NB4 (cell line): ENCODE measurements at regions not wholly inside any gene's neighbourhood (a gene's known extent, or its start where the extent isn't known, plus 50 kb on each side); places are given as distances from the start of the nearest gene placed in this dataset.

Experiments used
- CTCF ChIP-seq: IDR thresholded peaks from one replicate; pipeline ENCODE4 v1.5.1; 2012; ENCODE audit warnings: low read depth, low read length
- POLR2A ChIP-seq: IDR thresholded peaks from 2 replicates; pipeline ENCODE4 v1.6.1; 2011; ENCODE audit warnings: mild to moderate bottlenecking; ENCODE audit not compliant: insufficient read length; ENCODE audit errors: extremely low read depth

- TF ChIP-seq CTCF (no peak), POLR2A (no peak)
Measured at GRCh38 chr13:60787083-60787482, 390.1 kb downstream of the TDRD3 start.
